HCT116 (cell line): ENCODE measurements at regions not wholly inside any gene's neighbourhood (a gene's known extent, or its start where the extent isn't known, plus 50 kb on each side); places are given as distances from the start of the nearest gene placed in this dataset.

Experiments used
- ATAC-seq: fragments of 200-7000 bp; cut with Tn5 transposase; 2 replicates; pipeline ENCODE4 v1.9.1; 2020; ENCODE audit warnings: mild to moderate bottlenecking, moderate library complexity
- BruUV-seq: library from RNA; stranded (reverse); fragments of 400-500 nt; replicated peaks from 2 replicates; lab custom pipeline; 2021; lab: Mats Ljungman, UMichigan
- CTCF ChIA-PET: fragments of 300-600 bp; sonication (Branson Sonifier 250); formaldehyde crosslinking; loops from one replicate; lab custom pipeline; 2021; ENCODE audit warnings: antibody characterized with exemption; lab: Charles Lee
- POLR2A ChIA-PET: fragments of 300-600, 350-600 bp; sonication (Branson Sonifier 250); formaldehyde crosslinking; loops from one replicate; lab custom pipeline; 2021; ENCODE audit warnings: antibody characterized with exemption; lab: Charles Lee
- RAD21 ChIA-PET, 2 experiments: fragments of 300-600 bp; sonication (Branson Sonifier 250); formaldehyde crosslinking; loops; one replicate each; lab custom pipeline; 2023; ENCODE audit warnings: low total read pairs in 2 of 2; ENCODE audit not compliant: uncharacterized antibody in 2 of 2, unreplicated experiment in 2 of 2, low non-redundant PET in 1 of 2; lab: Charles Lee
- DNase-seq: peaks from one replicate; pipeline ENCODE4 v3.0.0-alpha.2; 2010; ENCODE audit warnings: low read depth, low spot score
- H2AFZ ChIP-seq: fragments of 200-600 bp; shearing (Covaris generic), sonication (generic); 2 replicates; pipeline ENCODE4 v1.6.1; 2017; ENCODE audit warnings: low read depth, mixed run types, mixed read lengths, antibody characterized with exemption, low read length; ENCODE audit not compliant: poor library complexity, severe bottlenecking
- H3K27ac ChIP-seq: 2 replicates; pipeline ENCODE4 v1.5.1; 2012; ENCODE audit warnings: low read depth, low read length
- H3K27me3 ChIP-seq: fragments of 200-600 bp; sonication (generic); 2 replicates; pipeline ENCODE4 v1.6.1; 2016; ENCODE audit warnings: mixed run types, low read length, mixed read lengths; ENCODE audit not compliant: insufficient read depth
- H3K36me3 ChIP-seq, 2 experiments: fragments of 200-500 bp in 1 of 2; fragments of 200-600 bp in 1 of 2; sonication (Bioruptor generic) in 1 of 2; sonication (generic) in 1 of 2; 2 replicates each; pipeline versions ENCODE4 v1.5.1 to v1.6.1; 2014 to 2016; ENCODE audit warnings: low read length in 2 of 2, inconsistent platforms in 1 of 2, mixed read lengths in 1 of 2, mixed run types in 1 of 2; ENCODE audit not compliant: insufficient read depth in 2 of 2, control insufficient read depth in 1 of 2
- H3K4me1 ChIP-seq, 2 experiments: fragments of 200-600 bp in 1 of 2; sonication (generic) in 1 of 2; 2 replicates each; pipeline versions ENCODE4 v1.5.1 to v1.6.1; 2012 to 2017; ENCODE audit warnings: low read length in 2 of 2, inconsistent platforms in 1 of 2, mild to moderate bottlenecking in 1 of 2, mixed read lengths in 1 of 2, mixed run types in 1 of 2, moderate library complexity in 1 of 2; ENCODE audit not compliant: insufficient read depth in 2 of 2, control insufficient read depth in 1 of 2
- H3K4me2 ChIP-seq: fragments of 200-600 bp; sonication (generic); 2 replicates; pipeline ENCODE4 v1.6.1; 2017; ENCODE audit warnings: mixed run types, low read length, mixed read lengths
- H3K4me3 ChIP-seq, 2 experiments: fragments of 200-600 bp in 1 of 2; sonication (generic) in 1 of 2; replicated peaks in 1 of 2; 2 replicates each; pipeline ENCODE4 v1.5.1; 2011 to 2016; ENCODE audit warnings: low read length in 2 of 2, control low read depth in 1 of 2, low read depth in 1 of 2, mild to moderate bottlenecking in 1 of 2, mixed read lengths in 1 of 2, mixed run types in 1 of 2
- H3K79me2 ChIP-seq: fragments of 200-600 bp; sonication (generic); 2 replicates; pipeline ENCODE4 v1.6.1; 2017; ENCODE audit warnings: mild to moderate bottlenecking, mixed run types, low read length, moderate library complexity, mixed read lengths; ENCODE audit not compliant: insufficient read depth
- H3K9ac ChIP-seq: fragments of 200-600 bp; sonication (generic); 2 replicates; pipeline ENCODE4 v1.6.1; 2016; ENCODE audit warnings: low read length, mixed read lengths
- H3K9me2 ChIP-seq: fragments of 200-600 bp; sonication (generic), shearing (Covaris generic); 2 replicates; pipeline ENCODE4 v1.6.1; 2017; ENCODE audit warnings: mixed run types, mild to moderate bottlenecking, moderate library complexity; ENCODE audit not compliant: insufficient read depth
- H3K9me3 ChIP-seq, 2 experiments: fragments of 200-500 bp in 1 of 2; fragments of 200-600 bp in 1 of 2; sonication (Bioruptor generic) in 1 of 2; sonication (generic) in 1 of 2; 2 replicates each; pipeline ENCODE4 v1.6.1; 2014 to 2017; ENCODE audit warnings: low read length in 2 of 2, mixed read lengths in 2 of 2, inconsistent platforms in 1 of 2, low read depth in 1 of 2, mild to moderate bottlenecking in 1 of 2, mixed run types in 1 of 2, moderate library complexity in 1 of 2; ENCODE audit not compliant: control insufficient read depth in 1 of 2, insufficient read depth in 1 of 2
- H4K20me1 ChIP-seq: fragments of 200-600 bp; sonication (generic), shearing (Covaris generic); 2 replicates; pipeline ENCODE4 v1.6.1; 2017; ENCODE audit warnings: mixed run types, mild to moderate bottlenecking, moderate library complexity; ENCODE audit not compliant: insufficient read depth
- CBX3 ChIP-seq: IDR thresholded peaks from 2 replicates; pipeline ENCODE4 v1.6.1; 2012; ENCODE audit warnings: low read depth
- CEBPB ChIP-seq: IDR thresholded peaks from 2 replicates; pipeline ENCODE4 v1.6.1; 2012; ENCODE audit warnings: low read depth
- CTCF ChIP-seq, 3 experiments: fragments of 200-600 bp in 1 of 3; sonication (generic) in 1 of 3; IDR thresholded peaks in 2 of 3; conservative IDR thresholded peaks in 1 of 3; 2 replicates each; pipeline ENCODE4 v1.5.1; 2012 to 2017; ENCODE audit warnings: low read depth in 2 of 3, low read length in 2 of 3, antibody characterized with exemption in 1 of 3, borderline replicate concordance in 1 of 3, control low read depth in 1 of 3, mild to moderate bottlenecking in 1 of 3, mixed read lengths in 1 of 3, mixed run types in 1 of 3, moderate library complexity in 1 of 3; ENCODE audit not compliant: insufficient read depth in 1 of 3
- EGR1 ChIP-seq: IDR thresholded peaks from 2 replicates; pipeline ENCODE4 v1.6.1; 2012; ENCODE audit warnings: low read depth
- ELF1 ChIP-seq: IDR thresholded peaks from 2 replicates; pipeline ENCODE4 v1.6.1; 2012; ENCODE audit warnings: low read depth, borderline replicate concordance
- MAX ChIP-seq: IDR thresholded peaks from 2 replicates; pipeline ENCODE4 v1.6.1; 2012
- POLR2A ChIP-seq: IDR thresholded peaks from 2 replicates; pipeline ENCODE4 v1.7.0; 2011; ENCODE audit warnings: borderline replicate concordance; ENCODE audit not compliant: insufficient read depth, insufficient read length; ENCODE audit errors: extremely low read depth
- RAD21 ChIP-seq: IDR thresholded peaks from 2 replicates; pipeline ENCODE4 v1.6.1; 2012; ENCODE audit warnings: low read depth, mild to moderate bottlenecking
- SIN3A ChIP-seq: IDR thresholded peaks from 2 replicates; pipeline ENCODE4 v1.6.1; 2012; ENCODE audit warnings: low read depth
- SP1 ChIP-seq: IDR thresholded peaks from 2 replicates; pipeline ENCODE4 v1.6.1; 2012; ENCODE audit warnings: low read depth
- SRF ChIP-seq: IDR thresholded peaks from 2 replicates; pipeline ENCODE4 v1.6.1; 2012; ENCODE audit warnings: low read depth
- TCF7L2 ChIP-seq: IDR thresholded peaks from 2 replicates; pipeline ENCODE4 v1.7.0; 2011; ENCODE audit warnings: borderline replicate concordance, inconsistent platforms; ENCODE audit not compliant: insufficient read depth, insufficient read length; ENCODE audit errors: extremely low read depth
- YY1 ChIP-seq: IDR thresholded peaks from 2 replicates; pipeline ENCODE4 v1.6.1; 2011; ENCODE audit warnings: low read length, low read depth, moderate library complexity, mild to moderate bottlenecking; ENCODE audit not compliant: insufficient replicate concordance; ENCODE audit errors: extremely low read depth
- ZBTB33 ChIP-seq: IDR thresholded peaks from 2 replicates; pipeline ENCODE4 v1.6.1; 2011; ENCODE audit warnings: mild to moderate bottlenecking, low read length, moderate library complexity; ENCODE audit not compliant: insufficient replicate concordance; ENCODE audit errors: extremely low read depth
- ZFX ChIP-seq: fragments of 450-650 bp; IDR thresholded peaks from 2 replicates; pipeline ENCODE4 v1.6.1; 2017
- ZNF274 ChIP-seq: fragments of 200-500 bp; sonication (Bioruptor generic); IDR thresholded peaks from 2 replicates; pipeline ENCODE4 v1.6.1; 2014; ENCODE audit warnings: mild to moderate bottlenecking, low read depth, low read length, inconsistent platforms
- intact Hi-C: fragments of 100-400 bp; cut with micrococcal nuclease; formaldehyde crosslinking; loops from 2 replicates; pipeline ENCODE4 v1.10.0; 2022

- ChIA-PET POLR2A (no interaction called here), CTCF (no interaction called here)
- no peak overlapping the region for H3K9ac ChIP-seq
- intact Hi-C loops, result no loop called here
- no peaks in the 10 kb centered on the region; a peak in 1 of 4 replicates for H3K36me3 ChIP-seq
- no peaks in the 10 kb centered on the region for H3K79me2 ChIP-seq
- H3K4me2 ChIP-seq, result no peak overlapping the region
- H2AFZ ChIP-seq, result no peak overlapping the region
- H3K9me3 ChIP-seq, result peaks cover 6% of the 10 kb centered on the region in 2 experiments; a peak in 2 of 4 replicates
- no peaks in the 10 kb centered on the region for H3K27me3 ChIP-seq
- TF ChIP-seq ZNF274 (no peak), SP1 (no peak), CEBPB (no peak), ZFX (no peak), SIN3A (no peak), MAX (no peak)
- TF ChIP-seq, all 23 proteins: peak for 0
- no peak overlapping the region for H3K27ac ChIP-seq
- no TSS peak for BruUV-seq
- RAD21 ChIA-PET, result no interaction called here
- H3K9me2 ChIP-seq, result no peaks in the 10 kb centered on the region
- H3K4me3 ChIP-seq, result no peak overlapping the region
- DNase-seq (no peak), ATAC-seq (no peak)
- no peaks in the 10 kb centered on the region for H3K4me1 ChIP-seq
- H4K20me1 ChIP-seq, result no peaks in the 10 kb centered on the region
These were observed 598.4 kb downstream of the MBD2 start for GRCh38 chr18:53625997-53626599.

- ChIA-PET POLR2A (no interaction called here), RAD21 (no interaction called here), CTCF (no interaction called here)
- no TSS peak for BruUV-seq
- Histone ChIP-seq H3K9me2 (no peaks in the 10 kb centered on the region), H3K9ac (no peak overlapping the region), H3K27me3 (no peaks in the 10 kb centered on the region), H3K4me1 (no peaks in the 10 kb centered on the region), H2AFZ (no peak overlapping the region), H3K36me3 (no peaks in the 10 kb centered on the region), H3K27ac (no peak overlapping the region), H3K4me3 (no peak overlapping the region), H3K79me2 (no peaks in the 10 kb centered on the region), H4K20me1 (no peaks in the 10 kb centered on the region), H3K9me3 (peaks cover 0 to 9% of the 10 kb centered on the region in 2 experiments; a peak in 2 of 4 replicates), H3K4me2 (no peak overlapping the region)
- intact Hi-C loops, result no loop called here
- no peak for DNase-seq
- ATAC-seq, result no peak
- TF ChIP-seq ELF1 (no peak), CEBPB (no peak), MAX (no peak), ZBTB33 (no peak), EGR1 (no peak), RAD21 (no peak), YY1 (no peak), TCF7L2 (no peak), CBX3 (no peak), ZFX (no peak), POLR2A (no peak), SRF (no peak), SIN3A (no peak), CTCF (IDR thresholded peaks at IDR 0.05 in 2 of 3, conservative IDR thresholded peaks at IDR 0.05 in 1 of 3; ENCODE audit: borderline replicate concordance in 1 of 3, insufficient read depth in 1 of 3, low read depth in 2 of 3, low read length in 2 of 3) (no peak), ZNF274 (no peak)
These were observed 613.5 kb downstream of the MBD2 start for GRCh38 chr18:53610957-53611356.
